ENCODE measurements at regions not wholly inside any gene's neighbourhood (a gene's known extent, or its start where the extent isn't known, plus 50 kb on each side); places are given as distances from the start of the nearest gene placed in this dataset.

DNA sequence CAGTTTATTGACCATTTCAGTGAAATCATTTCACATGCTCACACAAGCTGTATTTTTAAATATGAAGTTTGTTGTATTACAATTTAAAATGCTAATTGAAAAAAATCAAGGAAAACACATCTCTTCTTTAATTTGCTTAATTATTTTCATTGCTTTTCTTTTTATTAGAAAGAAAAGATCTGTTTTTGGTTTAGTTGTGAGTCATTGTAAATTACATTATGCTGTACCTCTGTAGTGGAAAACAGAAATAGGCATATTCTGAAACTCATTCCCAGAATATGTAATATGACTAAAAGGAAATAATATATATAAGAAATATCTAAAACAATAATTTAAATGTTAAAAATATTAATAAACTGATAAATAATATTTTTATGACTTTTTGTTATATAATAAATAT, 161.9 kb downstream of the HGF start (continued):
- TF ChIP-seq, protein P1, sequence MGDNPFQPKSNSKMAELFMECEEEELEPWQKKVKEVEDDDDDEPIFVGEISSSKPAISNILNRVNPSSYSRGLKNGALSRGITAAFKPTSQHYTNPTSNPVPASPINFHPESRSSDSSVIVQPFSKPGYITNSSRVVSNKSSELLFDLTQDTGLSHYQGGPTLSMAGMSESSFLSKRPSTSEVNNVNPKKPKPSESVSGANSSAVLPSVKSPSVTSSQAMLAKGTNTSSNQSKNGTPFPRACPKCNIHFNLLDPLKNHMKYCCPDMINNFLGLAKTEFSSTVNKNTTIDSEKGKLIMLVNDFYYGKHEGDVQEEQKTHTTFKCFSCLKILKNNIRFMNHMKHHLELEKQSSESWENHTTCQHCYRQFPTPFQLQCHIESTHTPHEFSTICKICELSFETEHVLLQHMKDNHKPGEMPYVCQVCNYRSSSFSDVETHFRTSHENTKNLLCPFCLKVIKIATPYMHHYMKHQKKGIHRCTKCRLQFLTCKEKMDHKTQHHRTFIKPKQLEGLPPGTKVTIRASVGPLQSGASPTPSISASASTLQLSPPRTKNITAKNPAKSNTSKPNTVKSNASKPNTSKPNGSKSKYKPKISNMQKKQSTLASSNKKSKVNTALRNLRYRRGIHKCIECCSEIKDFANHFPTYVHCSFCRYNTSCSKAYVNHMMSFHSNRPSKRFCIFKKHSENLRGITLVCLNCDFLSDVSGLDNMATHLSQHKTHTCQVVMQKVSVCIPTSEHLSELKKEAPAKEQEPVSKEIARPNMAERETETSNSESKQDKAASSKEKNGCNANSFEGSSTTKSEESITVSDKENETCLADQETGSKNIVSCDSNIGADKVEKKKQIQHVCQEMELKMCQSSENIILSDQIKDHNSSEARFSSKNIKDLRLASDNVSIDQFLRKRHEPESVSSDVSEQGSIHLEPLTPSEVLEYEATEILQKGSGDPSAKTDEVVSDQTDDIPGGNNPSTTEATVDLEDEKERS (tag by site-specific recombination; IDR thresholded peaks at IDR 0.05), result no peak
- TF ChIP-seq GLIS1 (tag by site-specific recombination; IDR thresholded peaks at IDR 0.05), result no peak

DNA sequence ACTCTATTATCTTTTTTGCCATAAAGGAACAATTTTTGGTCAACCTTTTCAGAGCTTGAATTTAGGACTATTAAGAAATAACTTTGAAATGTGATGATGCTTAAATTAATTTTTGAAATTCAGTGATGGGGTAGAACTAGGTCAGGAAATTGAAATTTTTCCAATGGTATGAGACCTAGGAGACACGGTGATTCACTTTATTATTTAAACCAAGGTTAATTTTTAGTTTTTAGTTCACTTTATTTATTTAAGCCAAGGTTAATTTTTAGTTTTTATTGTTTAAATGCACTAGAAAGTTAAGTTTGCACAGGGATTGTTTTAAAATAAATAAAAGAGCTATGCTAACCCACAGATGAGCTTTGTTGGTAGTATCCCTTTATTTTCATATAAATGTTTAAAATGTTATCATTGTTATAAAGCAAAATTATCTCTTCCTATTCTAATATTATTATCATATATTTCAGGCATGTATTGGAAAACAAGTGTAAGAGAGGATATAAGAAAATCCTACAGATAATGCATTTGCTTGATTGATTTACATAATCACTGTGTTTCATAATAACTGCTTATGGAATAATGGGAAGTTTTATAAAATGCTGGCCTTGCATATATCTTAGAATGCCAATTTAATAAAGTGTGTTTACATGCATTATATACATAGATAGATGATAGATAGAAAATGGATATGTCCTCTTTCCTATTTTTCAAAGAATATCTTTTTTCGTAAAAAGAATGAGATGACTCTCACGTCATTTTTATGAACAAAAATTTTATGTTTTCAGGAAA, 163.6 kb downstream of the HGF start:
- Histone ChIP-seq H3K9me3 (ENCODE audit: control insufficient read depth, insufficient read depth, low read depth, low read length) (no peaks in the 10 kb centered on the region), H3K36me3 (ENCODE audit: control insufficient read depth in 2 of 2, insufficient read depth in 1 of 2, low read length in 2 of 2) (no peaks in the 10 kb centered on the region), H3K4me1 (ENCODE audit: control insufficient read depth, insufficient read depth, low read length) (no peaks in the 10 kb centered on the region), H3K4me3 (ENCODE audit: low read depth, low read length) (no peak overlapping the region), H3K27ac (ENCODE audit: extremely low read depth, low read depth, low read length) (no peak overlapping the region)
- ChIA-PET CTCF (interaction anchor here (1.8 kb wide), 1 partner anchor 14 kb away, joined by 5 read pairs; no protein-coding TSS in a partner anchor), POLR2A (no interaction called here)
- no peak for TF ChIP-seq ZBTB20 (tag by site-specific recombination; IDR thresholded peaks at IDR 0.05)
- TF ChIP-seq ZNF140 (tag by site-specific recombination; IDR thresholded peaks at IDR 0.05), result no peak
- no peak for TF ChIP-seq ZBTB48 (tag by site-specific recombination; IDR thresholded peaks at IDR 0.05)
- TF ChIP-seq ZNF202 (tag by site-specific recombination; IDR thresholded peaks at IDR 0.05; ENCODE audit: borderline replicate concordance), result no peak
- no peak for TF ChIP-seq ZIC2 (tag by site-specific recombination; IDR thresholded peaks at IDR 0.05)
- TF ChIP-seq, protein P1 (tag by site-specific recombination; IDR thresholded peaks at IDR 0.05), result no peak
- TF ChIP-seq ZNF768 (tag by site-specific recombination; IDR thresholded peaks at IDR 0.05), result no peak
- TF ChIP-seq, protein P2, sequence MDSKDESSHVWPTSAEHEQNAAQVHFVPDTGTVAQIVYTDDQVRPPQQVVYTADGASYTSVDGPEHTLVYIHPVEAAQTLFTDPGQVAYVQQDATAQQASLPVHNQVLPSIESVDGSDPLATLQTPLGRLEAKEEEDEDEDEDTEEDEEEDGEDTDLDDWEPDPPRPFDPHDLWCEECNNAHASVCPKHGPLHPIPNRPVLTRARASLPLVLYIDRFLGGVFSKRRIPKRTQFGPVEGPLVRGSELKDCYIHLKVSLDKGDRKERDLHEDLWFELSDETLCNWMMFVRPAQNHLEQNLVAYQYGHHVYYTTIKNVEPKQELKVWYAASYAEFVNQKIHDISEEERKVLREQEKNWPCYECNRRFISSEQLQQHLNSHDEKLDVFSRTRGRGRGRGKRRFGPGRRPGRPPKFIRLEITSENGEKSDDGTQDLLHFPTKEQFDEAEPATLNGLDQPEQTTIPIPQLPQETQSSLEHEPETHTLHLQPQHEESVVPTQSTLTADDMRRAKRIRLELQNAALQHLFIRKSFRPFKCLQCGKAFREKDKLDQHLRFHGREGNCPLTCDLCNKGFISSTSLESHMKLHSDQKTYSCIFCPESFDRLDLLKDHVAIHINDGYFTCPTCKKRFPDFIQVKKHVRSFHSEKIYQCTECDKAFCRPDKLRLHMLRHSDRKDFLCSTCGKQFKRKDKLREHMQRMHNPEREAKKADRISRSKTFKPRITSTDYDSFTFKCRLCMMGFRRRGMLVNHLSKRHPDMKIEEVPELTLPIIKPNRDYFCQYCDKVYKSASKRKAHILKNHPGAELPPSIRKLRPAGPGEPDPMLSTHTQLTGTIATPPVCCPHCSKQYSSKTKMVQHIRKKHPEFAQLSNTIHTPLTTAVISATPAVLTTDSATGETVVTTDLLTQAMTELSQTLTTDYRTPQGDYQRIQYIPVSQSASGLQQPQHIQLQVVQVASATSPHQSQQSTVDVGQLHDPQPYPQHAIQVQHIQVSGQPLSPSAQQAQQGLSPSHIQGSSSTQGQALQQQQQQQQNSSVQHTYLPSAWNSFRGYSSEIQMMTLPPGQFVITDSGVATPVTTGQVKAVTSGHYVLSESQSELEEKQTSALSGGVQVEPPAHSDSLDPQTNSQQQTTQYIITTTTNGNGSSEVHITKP (tag by site-specific recombination; IDR thresholded peaks at IDR 0.05), result no peak
- TF ChIP-seq, protein P3, sequence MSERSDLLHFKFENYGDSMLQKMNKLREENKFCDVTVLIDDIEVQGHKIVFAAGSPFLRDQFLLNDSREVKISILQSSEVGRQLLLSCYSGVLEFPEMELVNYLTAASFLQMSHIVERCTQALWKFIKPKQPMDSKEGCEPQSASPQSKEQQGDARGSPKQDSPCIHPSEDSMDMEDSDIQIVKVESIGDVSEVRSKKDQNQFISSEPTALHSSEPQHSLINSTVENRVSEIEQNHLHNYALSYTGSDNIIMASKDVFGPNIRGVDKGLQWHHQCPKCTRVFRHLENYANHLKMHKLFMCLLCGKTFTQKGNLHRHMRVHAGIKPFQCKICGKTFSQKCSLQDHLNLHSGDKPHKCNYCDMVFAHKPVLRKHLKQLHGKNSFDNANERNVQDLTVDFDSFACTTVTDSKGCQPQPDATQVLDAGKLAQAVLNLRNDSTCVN (tag by site-specific recombination; optimal IDR thresholded peaks at IDR 0.05), result no peak
- TF ChIP-seq, protein P4, sequence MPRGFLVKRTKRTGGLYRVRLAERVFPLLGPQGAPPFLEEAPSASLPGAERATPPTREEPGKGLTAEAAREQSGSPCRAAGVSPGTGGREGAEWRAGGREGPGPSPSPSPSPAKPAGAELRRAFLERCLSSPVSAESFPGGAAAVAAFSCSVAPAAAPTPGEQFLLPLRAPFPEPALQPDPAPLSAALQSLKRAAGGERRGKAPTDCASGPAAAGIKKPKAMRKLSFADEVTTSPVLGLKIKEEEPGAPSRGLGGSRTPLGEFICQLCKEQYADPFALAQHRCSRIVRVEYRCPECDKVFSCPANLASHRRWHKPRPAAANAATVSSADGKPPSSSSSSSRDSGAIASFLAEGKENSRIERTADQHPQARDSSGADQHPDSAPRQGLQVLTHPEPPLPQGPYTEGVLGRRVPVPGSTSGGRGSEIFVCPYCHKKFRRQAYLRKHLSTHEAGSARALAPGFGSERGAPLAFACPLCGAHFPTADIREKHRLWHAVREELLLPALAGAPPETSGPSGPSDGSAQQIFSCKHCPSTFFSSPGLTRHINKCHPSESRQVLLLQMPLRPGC (tag by site-specific recombination; IDR thresholded peaks at IDR 0.05), result no peak
- TF ChIP-seq ZNF391 (tag by site-specific recombination; IDR thresholded peaks at IDR 0.05; ENCODE audit: borderline replicate concordance, low read depth), result no peak
- TF ChIP-seq EGR2 (tag by site-specific recombination; IDR thresholded peaks at IDR 0.05; ENCODE audit: low read depth), result no peak
- TF ChIP-seq ZNF311 (tag by site-specific recombination; IDR thresholded peaks at IDR 0.05; ENCODE audit: borderline replicate concordance), result no peak
- TF ChIP-seq, protein P5, sequence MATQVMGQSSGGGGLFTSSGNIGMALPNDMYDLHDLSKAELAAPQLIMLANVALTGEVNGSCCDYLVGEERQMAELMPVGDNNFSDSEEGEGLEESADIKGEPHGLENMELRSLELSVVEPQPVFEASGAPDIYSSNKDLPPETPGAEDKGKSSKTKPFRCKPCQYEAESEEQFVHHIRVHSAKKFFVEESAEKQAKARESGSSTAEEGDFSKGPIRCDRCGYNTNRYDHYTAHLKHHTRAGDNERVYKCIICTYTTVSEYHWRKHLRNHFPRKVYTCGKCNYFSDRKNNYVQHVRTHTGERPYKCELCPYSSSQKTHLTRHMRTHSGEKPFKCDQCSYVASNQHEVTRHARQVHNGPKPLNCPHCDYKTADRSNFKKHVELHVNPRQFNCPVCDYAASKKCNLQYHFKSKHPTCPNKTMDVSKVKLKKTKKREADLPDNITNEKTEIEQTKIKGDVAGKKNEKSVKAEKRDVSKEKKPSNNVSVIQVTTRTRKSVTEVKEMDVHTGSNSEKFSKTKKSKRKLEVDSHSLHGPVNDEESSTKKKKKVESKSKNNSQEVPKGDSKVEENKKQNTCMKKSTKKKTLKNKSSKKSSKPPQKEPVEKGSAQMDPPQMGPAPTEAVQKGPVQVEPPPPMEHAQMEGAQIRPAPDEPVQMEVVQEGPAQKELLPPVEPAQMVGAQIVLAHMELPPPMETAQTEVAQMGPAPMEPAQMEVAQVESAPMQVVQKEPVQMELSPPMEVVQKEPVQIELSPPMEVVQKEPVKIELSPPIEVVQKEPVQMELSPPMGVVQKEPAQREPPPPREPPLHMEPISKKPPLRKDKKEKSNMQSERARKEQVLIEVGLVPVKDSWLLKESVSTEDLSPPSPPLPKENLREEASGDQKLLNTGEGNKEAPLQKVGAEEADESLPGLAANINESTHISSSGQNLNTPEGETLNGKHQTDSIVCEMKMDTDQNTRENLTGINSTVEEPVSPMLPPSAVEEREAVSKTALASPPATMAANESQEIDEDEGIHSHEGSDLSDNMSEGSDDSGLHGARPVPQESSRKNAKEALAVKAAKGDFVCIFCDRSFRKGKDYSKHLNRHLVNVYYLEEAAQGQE (tag by site-specific recombination; IDR thresholded peaks at IDR 0.05), result no peak
- TF ChIP-seq, protein P6, sequence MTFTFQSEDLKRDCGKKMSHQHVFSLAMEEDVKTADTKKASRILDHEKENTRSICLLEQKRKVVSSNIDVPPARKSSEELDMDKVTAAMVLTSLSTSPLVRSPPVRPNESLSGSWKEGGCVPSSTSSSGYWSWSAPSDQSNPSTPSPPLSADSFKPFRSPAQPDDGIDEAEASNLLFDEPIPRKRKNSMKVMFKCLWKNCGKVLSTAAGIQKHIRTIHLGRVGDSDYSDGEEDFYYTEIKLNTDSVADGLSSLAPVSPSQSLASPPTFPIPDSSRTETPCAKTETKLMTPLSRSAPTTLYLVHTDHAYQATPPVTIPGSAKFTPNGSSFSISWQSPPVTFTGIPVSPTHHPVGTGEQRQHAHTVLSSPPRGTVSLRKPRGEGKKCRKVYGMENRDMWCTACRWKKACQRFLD (tag by site-specific recombination; IDR thresholded peaks at IDR 0.05), result no peak
